MCF 10A (cell line): ENCODE measurements at regions not wholly inside any gene's neighbourhood (a gene's known extent, or its start where the extent isn't known, plus 50 kb on each side); places are given as distances from the start of the nearest gene placed in this dataset.

ENCODE experiments used
- BruUV-seq: library from RNA; stranded (reverse); fragments of 400-500 nt; replicated peaks from 2 replicates; lab custom pipeline; 2021; lab: Mats Ljungman, UMichigan
- CTCF ChIA-PET: fragments of 300-600 bp; sonication (Branson Sonifier 250); formaldehyde crosslinking; extraction: SDS; loops from one replicate; lab custom pipeline; 2021; ENCODE audit warnings: antibody characterized with exemption, inconsistent platforms; lab: Yijun Ruan, JAX
- POLR2A ChIA-PET: fragments of 300-600, 350-650 bp; sonication (Branson Sonifier 250); formaldehyde crosslinking; extraction: SDS; loops from one replicate; lab custom pipeline; 2020; ENCODE audit warnings: antibody characterized with exemption, inconsistent platforms; lab: Yijun Ruan, JAX
- DNase-seq: peaks from one replicate; pipeline ENCODE4 v3.0.0-alpha.2; 2018; ENCODE audit not compliant: unreplicated experiment
- H3K27ac Mint-ChIP-seq: one replicate; pipeline ENCODE4 v1.8.0; 2022; ENCODE audit warnings: mild to moderate bottlenecking, low read depth, mixed read lengths; ENCODE audit not compliant: unreplicated experiment
- H3K27me3 Mint-ChIP-seq: one replicate; pipeline ENCODE4 v1.8.0; 2022; ENCODE audit warnings: mixed read lengths; ENCODE audit not compliant: insufficient read depth, unreplicated experiment
- H3K36me3 Mint-ChIP-seq: one replicate; pipeline ENCODE4 v1.8.0; 2022; ENCODE audit warnings: mild to moderate bottlenecking, moderate library complexity, mixed read lengths; ENCODE audit not compliant: insufficient read depth, unreplicated experiment
- H3K4me1 Mint-ChIP-seq: one replicate; pipeline ENCODE4 v1.8.0; 2022; ENCODE audit warnings: mixed read lengths; ENCODE audit not compliant: insufficient read depth, unreplicated experiment
- H3K4me3 Mint-ChIP-seq: one replicate; pipeline ENCODE4 v1.8.0; 2022; ENCODE audit warnings: mild to moderate bottlenecking, moderate library complexity, mixed read lengths; ENCODE audit not compliant: unreplicated experiment
- H3K9me3 Mint-ChIP-seq: one replicate; pipeline ENCODE4 v1.8.0; 2022; ENCODE audit warnings: mixed read lengths; ENCODE audit not compliant: unreplicated experiment
- CTCF ChIP-seq: fragments of 200-600 bp; IDR thresholded peaks from one replicate; pipeline ENCODE4 v1.8.0; 2022; ENCODE audit warnings: antibody characterized with exemption, mild to moderate bottlenecking; ENCODE audit not compliant: unreplicated experiment
- intact Hi-C: fragments of 100-400 bp; cut with micrococcal nuclease; formaldehyde crosslinking; loops from 2 replicates; pipeline ENCODE4 v1.14.1; 2022

GRCh38 chr5:74116984-74117383 is 491.0 kb downstream of the ARHGEF28 start:
- DNase-seq: no peak
- CTCF ChIA-PET: interaction anchor here (1.1 kb wide), 1 partner anchor 11 kb away, joined by 3 read pairs; no protein-coding TSS in a partner anchor
- BruUV-seq: no TSS peak
- intact Hi-C loops: no loop called here
- no peaks in the 10 kb centered on the region for H3K27me3 Mint-ChIP-seq
- no peak for TF ChIP-seq CTCF
- no peaks in the 10 kb centered on the region for H3K9me3 Mint-ChIP-seq
- no peak overlapping the region for H3K27ac Mint-ChIP-seq
- no peaks in the 10 kb centered on the region for H3K36me3 Mint-ChIP-seq
- H3K4me1 Mint-ChIP-seq: no peaks in the 10 kb centered on the region
- H3K4me3 Mint-ChIP-seq: no peak overlapping the region
- POLR2A ChIA-PET: interaction anchor here (0.8 kb wide), 1 partner anchor 21 kb away, joined by 4 read pairs; no protein-coding TSS in a partner anchor

GRCh38 chr5:74116266-74116665 is 490.3 kb downstream of the ARHGEF28 start:
- no peaks in the 10 kb centered on the region for H3K27me3 Mint-ChIP-seq

GRCh38 chr5:74113927-74114326 is 487.9 kb downstream of the ARHGEF28 start:
- no peaks in the 10 kb centered on the region for H3K36me3 Mint-ChIP-seq
- TF ChIP-seq CTCF: no peak
- H3K27ac Mint-ChIP-seq: no peak overlapping the region
- H3K4me3 Mint-ChIP-seq: no peak overlapping the region
- DNase-seq: no peak
- no peaks in the 10 kb centered on the region for H3K9me3 Mint-ChIP-seq
- no peaks in the 10 kb centered on the region for H3K4me1 Mint-ChIP-seq
- ChIA-PET CTCF (no interaction called here), POLR2A (interaction anchor here (0.5 to 0.8 kb wide), 2 partner anchors 11 to 549 kb away, joined by 3 to 4 read pairs; partner anchors contain the start of genes ANKRA2 and UTP15)
- no peaks in the 10 kb centered on the region for H3K27me3 Mint-ChIP-seq
- BruUV-seq: no TSS peak
- intact Hi-C loops: no loop called here

More at GRCh38 chr5:74116266-74116665, 490.3 kb downstream of the ARHGEF28 start:
- ChIA-PET POLR2A (interaction anchor here (0.7 kb wide), 1 partner anchor 199 kb away, joined by 3 read pairs; no protein-coding TSS in a partner anchor), CTCF (interaction anchor here (1.1 kb wide), 1 partner anchor 11 kb away, joined by 3 read pairs; no protein-coding TSS in a partner anchor)
- no peak for DNase-seq
- Mint-ChIP-seq H3K4me1 (no peaks in the 10 kb centered on the region), H3K9me3 (no peaks in the 10 kb centered on the region), H3K27ac (no peak overlapping the region), H3K4me3 (no peak overlapping the region), H3K36me3 (no peaks in the 10 kb centered on the region)
- no peak for TF ChIP-seq CTCF
- intact Hi-C loops: no loop called here
- BruUV-seq: no TSS peak

GRCh38 chr5:74113196-74113540 is 487.2 kb downstream of the ARHGEF28 start:
- DNase-seq: no peak
- intact Hi-C loops: no loop called here
- H3K27ac Mint-ChIP-seq: no peak overlapping the region
- ChIA-PET POLR2A (interaction anchor here (0.5 kb wide), 1 partner anchor 548 kb away, joined by 3 read pairs; the partner anchor contains the start of genes ANKRA2 and UTP15), CTCF (no interaction called here)
- H3K4me3 Mint-ChIP-seq: no peak overlapping the region
- no peak for TF ChIP-seq CTCF
- no TSS peak for BruUV-seq
- H3K4me1 Mint-ChIP-seq: no peaks in the 10 kb centered on the region
- no peaks in the 10 kb centered on the region for H3K27me3 Mint-ChIP-seq
- H3K9me3 Mint-ChIP-seq: no peaks in the 10 kb centered on the region
- H3K36me3 Mint-ChIP-seq: no peaks in the 10 kb centered on the region
